ENCODE measurements at regions not wholly inside any gene's neighbourhood (a gene's known extent, or its start where the extent isn't known, plus 50 kb on each side); places are given as distances from the start of the nearest gene placed in this dataset.

DNA sequence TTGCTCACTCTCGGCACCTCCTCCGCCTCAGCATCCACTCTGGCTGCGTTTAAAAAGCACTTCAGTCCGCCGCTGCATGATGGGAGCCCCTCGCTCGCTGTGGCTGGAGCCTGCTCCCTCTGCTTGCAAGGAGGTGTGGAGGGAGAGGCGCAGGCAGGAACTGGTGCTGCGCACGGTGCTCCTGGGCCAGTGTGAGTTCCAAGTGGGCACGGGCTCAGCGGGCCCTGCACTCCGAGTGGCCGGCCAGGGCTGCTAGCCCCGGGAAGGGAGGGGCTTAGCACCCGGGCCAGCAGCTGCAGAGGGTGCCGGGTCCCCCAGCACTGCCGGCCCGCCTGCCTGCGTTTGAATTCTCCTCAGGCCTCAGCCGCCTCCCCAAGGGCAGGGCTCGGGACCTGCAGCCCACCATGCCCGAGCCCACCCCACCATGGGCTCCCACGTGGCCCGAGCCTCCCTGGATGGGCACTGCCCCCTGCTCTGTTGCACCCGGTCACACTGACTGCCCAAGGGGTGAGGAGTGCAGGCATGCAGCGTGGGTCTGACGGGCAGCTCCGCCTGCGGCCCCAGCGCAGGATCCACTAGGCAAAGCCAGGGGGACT is 1599.5 kb downstream of the NCAM2 start:
- TF ChIP-seq CTCF (IDR thresholded peaks at IDR 0.05): no peak
- no peaks in the 10 kb centered on the region for H3K4me1 Mint-ChIP-seq (ENCODE audit: low read depth)
- DNase-seq: no peak
- no peak overlapping the region for H3K27ac Mint-ChIP-seq
- peaks cover 7% of the 10 kb centered on the region; the same call in 1 of the 2 replicates for H3K36me3 Mint-ChIP-seq (ENCODE audit: low read depth)
- no peak overlapping the region for H3K4me3 Mint-ChIP-seq
- H3K27me3 Mint-ChIP-seq (ENCODE audit: insufficient read depth): no peaks in the 10 kb centered on the region
- peaks cover 52% of the 10 kb centered on the region for H3K9me3 Mint-ChIP-seq

DNA sequence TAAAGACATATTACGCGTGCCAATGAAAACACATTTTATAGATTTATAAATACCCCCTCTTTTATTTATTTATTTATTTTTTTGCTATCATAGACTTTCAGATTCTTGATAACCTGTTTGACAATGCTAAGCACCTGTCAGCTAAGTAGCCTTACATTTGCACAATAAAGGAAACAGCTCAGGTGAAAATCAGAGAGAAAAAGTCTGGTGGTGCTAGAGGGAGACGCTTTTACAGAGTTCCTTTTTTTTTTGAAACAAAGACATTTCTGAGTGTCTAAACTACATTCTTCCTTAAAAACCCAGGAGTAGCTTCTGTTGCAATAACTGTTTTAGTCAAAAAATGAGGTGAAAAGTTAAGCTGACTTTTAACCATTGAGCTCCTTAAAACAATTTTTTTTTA is 1611.6 kb downstream of the NCAM2 start:
- H3K9me3 Mint-ChIP-seq: peaks cover 42% of the 10 kb centered on the region
- no peak for TF ChIP-seq CTCF (IDR thresholded peaks at IDR 0.05)
- no peaks in the 10 kb centered on the region for H3K36me3 Mint-ChIP-seq (ENCODE audit: low read depth)
- H3K27me3 Mint-ChIP-seq (ENCODE audit: insufficient read depth): peaks cover 3% of the 10 kb centered on the region
- H3K4me1 Mint-ChIP-seq (ENCODE audit: low read depth): no peaks in the 10 kb centered on the region
- no peak overlapping the region for H3K4me3 Mint-ChIP-seq
- no peak for DNase-seq
- H3K27ac Mint-ChIP-seq: no peak overlapping the region

DNA sequence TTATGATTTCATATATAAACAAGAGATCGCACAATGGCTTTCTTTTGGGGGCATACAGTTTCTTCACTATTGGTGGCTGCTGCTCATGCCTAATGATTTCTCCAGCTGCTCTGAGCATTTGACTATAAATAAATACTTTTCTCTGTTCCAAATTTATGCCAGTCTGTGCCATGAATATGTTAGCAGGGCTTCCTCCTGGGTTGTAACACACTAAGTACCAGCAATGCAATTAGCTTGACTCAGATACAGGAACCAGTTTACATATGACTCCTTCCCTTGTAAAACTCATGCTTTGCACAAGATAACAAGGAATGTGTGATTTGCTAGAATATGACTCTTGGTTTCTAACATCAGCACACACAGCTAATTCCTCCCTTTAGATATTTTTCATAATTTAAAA is 1629.7 kb downstream of the NCAM2 start:
- TF ChIP-seq CTCF (IDR thresholded peaks at IDR 0.05): no peak
- no peak for DNase-seq
- no peaks in the 10 kb centered on the region for H3K36me3 Mint-ChIP-seq (ENCODE audit: low read depth)
- H3K27me3 Mint-ChIP-seq (ENCODE audit: insufficient read depth): no peaks in the 10 kb centered on the region
- H3K4me1 Mint-ChIP-seq (ENCODE audit: low read depth): no peaks in the 10 kb centered on the region
- H3K27ac Mint-ChIP-seq: no peak overlapping the region
- peaks cover 46% of the 10 kb centered on the region for H3K9me3 Mint-ChIP-seq
- no peak overlapping the region for H3K4me3 Mint-ChIP-seq

- no peaks in the 10 kb centered on the region for H3K36me3 Mint-ChIP-seq (ENCODE audit: low read depth)
- H3K27me3 Mint-ChIP-seq (ENCODE audit: insufficient read depth): no peaks in the 10 kb centered on the region
- H3K9me3 Mint-ChIP-seq: peaks cover 27% of the 10 kb centered on the region
- no peak overlapping the region for H3K27ac Mint-ChIP-seq
- no peak overlapping the region for H3K4me3 Mint-ChIP-seq
- TF ChIP-seq CTCF (IDR thresholded peaks at IDR 0.05): no peak
- no peak for DNase-seq
- H3K4me1 Mint-ChIP-seq (ENCODE audit: low read depth): no peaks in the 10 kb centered on the region
Observed at GRCh38 chr21:22630953-22631465, 1632.8 kb downstream of the NCAM2 start.

DNA sequence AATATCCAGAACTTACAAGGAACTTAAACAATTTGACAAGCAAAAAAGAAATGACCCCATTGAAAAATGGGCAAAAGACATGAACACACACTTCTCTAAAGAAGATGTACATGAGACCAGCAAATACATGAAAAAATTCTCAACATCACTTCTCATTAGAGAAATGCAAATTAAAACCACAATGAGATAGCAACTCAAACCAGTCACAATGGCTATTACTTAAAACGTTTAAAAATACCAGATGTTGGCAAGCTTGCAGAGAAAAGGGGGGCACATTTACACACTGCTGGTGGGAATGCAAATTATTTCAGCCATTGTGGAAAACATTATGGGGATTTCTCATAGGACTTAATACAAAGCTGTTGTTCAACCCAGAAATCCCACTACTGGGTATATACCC is 1634.0 kb downstream of the NCAM2 start:
- no peak for DNase-seq
- H3K4me3 Mint-ChIP-seq: no peak overlapping the region
- H3K36me3 Mint-ChIP-seq (ENCODE audit: low read depth): no peaks in the 10 kb centered on the region
- H3K27me3 Mint-ChIP-seq (ENCODE audit: insufficient read depth): no peaks in the 10 kb centered on the region
- no peak overlapping the region for H3K27ac Mint-ChIP-seq
- no peak for TF ChIP-seq CTCF (IDR thresholded peaks at IDR 0.05)
- peaks cover 38% of the 10 kb centered on the region for H3K9me3 Mint-ChIP-seq
- H3K4me1 Mint-ChIP-seq (ENCODE audit: low read depth): no peaks in the 10 kb centered on the region
